Fibroblast of pulmonary artery (primary cell): ENCODE measurements at regions not wholly inside any gene's neighbourhood (a gene's known extent, or its start where the extent isn't known, plus 50 kb on each side); places are given as distances from the start of the nearest gene placed in this dataset.

Experiments
- DNase-seq: peaks from one replicate; pipeline ENCODE4 v3.0.0-alpha.2; 2010; ENCODE audit warnings: low read depth
- H3K4me3 ChIP-seq: replicated peaks from 2 replicates; pipeline ENCODE4 v1.5.1; 2011; ENCODE audit warnings: low read depth, mild to moderate bottlenecking, control low read depth, low read length, moderate library complexity
- TF ChIP-seq, protein P1 (sequence below): IDR thresholded peaks from 2 replicates; pipeline ENCODE4 v1.5.1; 2011; ENCODE audit warnings: mild to moderate bottlenecking, control low read depth, low read length, inconsistent platforms; ENCODE audit errors: missing control alignments

DNA sequence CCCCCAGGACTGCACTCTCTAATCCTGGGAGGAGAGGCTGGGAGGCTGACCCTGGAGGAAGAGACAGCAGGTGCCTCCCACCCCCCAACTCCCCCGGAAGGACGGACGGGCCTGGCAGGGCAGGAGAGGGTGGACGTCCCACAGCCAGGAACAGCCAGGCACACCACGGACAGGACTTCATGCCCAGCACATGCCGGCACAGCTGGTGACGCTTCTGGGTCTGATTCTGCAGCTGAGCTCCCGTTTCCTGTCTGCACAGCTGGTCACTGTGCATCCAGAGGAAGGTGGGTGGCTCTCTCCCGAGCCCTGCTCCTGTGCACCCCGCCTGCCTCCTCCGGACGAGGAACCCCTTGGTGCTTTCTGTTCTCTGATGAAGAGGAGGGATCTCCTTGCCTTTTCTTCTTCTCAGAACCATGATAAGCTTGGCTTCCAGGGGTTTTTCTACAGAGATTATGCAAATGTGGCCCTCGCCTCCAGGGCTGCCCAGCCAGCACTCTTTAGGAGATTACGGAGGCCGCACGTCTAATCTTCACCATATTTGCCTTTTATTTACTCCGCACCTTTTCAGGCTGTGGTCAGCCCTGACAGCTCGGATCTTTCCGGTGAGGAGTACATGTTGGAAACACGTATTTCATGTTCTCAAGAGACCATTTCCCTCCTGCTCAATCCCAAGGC, 1295.8 kb downstream of the BRD1 start:
- TF ChIP-seq, protein P1, sequence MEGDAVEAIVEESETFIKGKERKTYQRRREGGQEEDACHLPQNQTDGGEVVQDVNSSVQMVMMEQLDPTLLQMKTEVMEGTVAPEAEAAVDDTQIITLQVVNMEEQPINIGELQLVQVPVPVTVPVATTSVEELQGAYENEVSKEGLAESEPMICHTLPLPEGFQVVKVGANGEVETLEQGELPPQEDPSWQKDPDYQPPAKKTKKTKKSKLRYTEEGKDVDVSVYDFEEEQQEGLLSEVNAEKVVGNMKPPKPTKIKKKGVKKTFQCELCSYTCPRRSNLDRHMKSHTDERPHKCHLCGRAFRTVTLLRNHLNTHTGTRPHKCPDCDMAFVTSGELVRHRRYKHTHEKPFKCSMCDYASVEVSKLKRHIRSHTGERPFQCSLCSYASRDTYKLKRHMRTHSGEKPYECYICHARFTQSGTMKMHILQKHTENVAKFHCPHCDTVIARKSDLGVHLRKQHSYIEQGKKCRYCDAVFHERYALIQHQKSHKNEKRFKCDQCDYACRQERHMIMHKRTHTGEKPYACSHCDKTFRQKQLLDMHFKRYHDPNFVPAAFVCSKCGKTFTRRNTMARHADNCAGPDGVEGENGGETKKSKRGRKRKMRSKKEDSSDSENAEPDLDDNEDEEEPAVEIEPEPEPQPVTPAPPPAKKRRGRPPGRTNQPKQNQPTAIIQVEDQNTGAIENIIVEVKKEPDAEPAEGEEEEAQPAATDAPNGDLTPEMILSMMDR: no peak
- no peak for DNase-seq
- no peak overlapping the region for H3K4me3 ChIP-seq

DNA sequence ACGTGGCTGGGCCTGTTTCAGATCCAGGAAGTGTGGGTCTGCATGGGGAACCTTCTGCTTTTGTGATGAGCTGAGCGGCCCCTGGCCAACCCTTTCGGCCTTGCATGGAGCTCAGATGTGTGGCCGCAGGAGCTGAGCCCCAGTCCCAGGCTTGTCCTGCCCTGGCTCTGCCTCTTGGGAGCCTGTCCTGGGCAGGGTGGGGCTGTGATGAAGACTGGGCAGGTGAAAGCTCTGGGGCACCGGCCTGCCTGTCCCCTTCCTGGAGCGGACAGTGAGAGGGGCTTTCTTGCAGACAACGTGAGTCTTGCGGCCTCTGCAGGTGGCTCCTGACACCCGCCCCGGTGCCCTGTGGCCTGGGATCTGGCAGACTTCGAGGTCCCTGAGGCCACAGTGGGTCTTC, 1296.6 kb downstream of the BRD1 start:
- no peak for DNase-seq
- H3K4me3 ChIP-seq: no peak overlapping the region
- TF ChIP-seq, protein P1: no peak

DNA sequence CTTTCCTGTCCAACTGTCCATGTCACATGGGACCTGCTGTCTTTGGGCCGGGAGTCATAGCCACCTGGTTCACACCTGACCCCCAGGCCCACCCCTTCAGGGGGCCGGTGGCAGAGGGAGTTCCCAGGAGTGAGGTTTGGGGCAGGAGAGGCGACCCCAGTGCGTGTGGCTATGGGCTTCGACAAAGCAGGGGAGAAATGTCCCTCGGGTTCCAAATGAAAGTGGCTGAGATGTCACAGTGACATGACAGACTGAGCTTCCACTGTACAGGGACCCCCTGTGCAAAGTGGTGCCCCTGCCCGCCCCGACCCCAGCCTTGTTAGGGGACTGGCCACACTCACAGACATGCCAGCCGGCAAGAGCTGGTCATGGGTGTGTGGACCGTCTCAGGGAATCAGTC, 1297.0 kb downstream of the BRD1 start:
- TF ChIP-seq, protein P1: no peak
- H3K4me3 ChIP-seq: no peak overlapping the region
- no peak for DNase-seq

DNA sequence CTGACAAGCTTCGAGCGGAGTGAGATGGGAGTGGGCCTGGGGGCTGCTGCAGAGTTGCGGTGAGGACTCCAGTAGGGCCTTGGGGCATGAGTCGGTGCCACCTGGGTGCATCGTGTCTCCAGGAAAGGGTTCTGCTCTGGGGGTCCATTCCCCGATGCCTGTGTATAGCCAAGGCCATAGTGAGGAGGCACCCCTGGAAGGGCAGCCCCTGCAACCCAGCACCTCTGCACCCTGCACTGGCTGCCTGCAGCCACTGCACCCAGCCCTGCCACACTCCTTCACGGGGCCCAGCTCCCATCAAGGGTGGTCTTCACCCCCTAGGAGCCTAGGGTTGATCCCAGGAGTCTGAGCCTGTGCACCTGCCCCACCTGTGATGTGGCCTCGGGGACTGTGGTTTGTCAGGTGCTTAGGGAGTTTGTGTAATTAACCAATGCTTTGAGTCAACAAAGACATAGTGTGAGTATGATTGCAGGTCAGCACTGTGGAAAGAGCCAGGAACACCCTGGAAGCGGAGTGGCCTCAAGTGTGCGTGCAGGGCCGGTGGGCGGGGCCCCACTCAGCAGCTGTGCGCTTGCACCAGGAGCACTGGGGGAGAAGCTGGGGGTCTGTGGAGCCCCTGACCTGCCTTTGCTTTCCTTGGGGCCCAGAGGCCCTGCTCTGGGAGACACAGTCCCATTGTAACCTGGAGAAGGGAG, 1299.3 kb downstream of the BRD1 start:
- no peak for DNase-seq
- H3K4me3 ChIP-seq: no peak overlapping the region
- TF ChIP-seq, protein P1: no peak

DNA sequence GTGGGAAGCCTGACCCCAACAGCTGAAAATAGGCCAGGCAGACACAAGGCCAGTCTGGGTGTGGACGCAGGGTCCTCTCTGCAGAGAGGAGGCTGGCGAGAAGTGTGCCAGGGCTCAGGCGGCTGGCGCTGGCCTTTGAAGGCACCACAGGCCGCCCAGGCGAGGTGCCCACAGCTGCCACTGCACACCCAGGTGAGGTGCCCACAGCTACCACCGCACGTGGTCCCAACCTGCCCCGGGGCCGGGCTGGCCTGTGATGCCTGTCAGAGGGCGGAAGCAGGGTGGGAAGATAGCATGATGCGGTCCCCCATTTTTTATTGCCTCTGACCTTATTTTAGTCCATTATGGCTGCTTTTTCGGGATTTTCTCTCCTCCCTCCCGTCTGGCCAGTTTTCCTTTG, 1303.9 kb downstream of the BRD1 start:
- no peak overlapping the region for H3K4me3 ChIP-seq
- TF ChIP-seq, protein P1: no peak
- no peak for DNase-seq

DNA sequence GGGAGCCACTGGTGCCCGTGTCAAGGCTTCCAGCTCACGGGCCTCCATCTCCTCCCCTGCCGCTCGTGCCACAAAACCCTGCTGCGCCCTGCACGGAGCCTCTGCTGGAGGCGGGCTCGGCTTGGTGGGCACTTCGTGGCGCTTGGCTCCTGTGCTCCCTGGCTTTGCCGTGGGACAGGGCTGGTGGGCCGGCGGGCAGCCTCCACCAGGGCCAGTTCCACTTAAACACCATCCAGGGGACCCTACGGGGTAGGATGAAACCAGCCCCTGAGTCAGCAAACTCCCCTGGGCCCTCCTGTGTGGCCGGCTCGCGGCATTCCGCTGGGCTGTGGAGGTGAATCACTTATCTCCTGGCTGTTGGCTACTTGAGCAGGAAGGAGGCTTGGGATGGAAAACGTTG, 1304.6 kb downstream of the BRD1 start:
- TF ChIP-seq, protein P1: no peak
- no peak overlapping the region for H3K4me3 ChIP-seq
- DNase-seq: no peak

DNA sequence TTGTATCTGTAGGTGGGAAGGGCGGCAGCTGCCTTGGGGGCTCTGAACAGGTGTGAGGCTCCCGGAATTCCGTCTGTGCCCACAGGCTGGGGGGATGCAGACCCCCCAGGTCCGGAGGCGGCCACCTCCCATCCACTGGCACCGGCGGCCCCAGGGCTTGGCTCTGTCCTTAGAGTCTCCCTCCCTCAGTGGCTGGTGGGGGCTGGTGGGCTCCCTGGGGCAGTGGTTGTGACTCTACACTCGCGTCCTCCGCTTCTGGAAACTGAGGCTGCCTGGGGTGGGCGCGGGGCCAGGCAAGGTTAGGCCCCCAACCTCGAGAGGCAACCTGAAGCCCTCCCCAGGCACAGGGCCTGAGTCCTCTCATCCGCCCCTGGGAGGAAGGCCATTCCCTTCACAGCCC, 1305.4 kb downstream of the BRD1 start:
- DNase-seq: no peak
- TF ChIP-seq, protein P1: no peak

More for the DNA sequence above, 1305.4 kb downstream of the BRD1 start:
- no peak overlapping the region for H3K4me3 ChIP-seq
